NB4 (cell line): ENCODE measurements at regions not wholly inside any gene's neighbourhood (a gene's known extent, or its start where the extent isn't known, plus 50 kb on each side); places are given as distances from the start of the nearest gene placed in this dataset.

ENCODE experiments used
- CTCF ChIP-seq: IDR thresholded peaks from one replicate; pipeline ENCODE4 v1.5.1; 2012; ENCODE audit warnings: low read depth, low read length
- POLR2A ChIP-seq: IDR thresholded peaks from 2 replicates; pipeline ENCODE4 v1.6.1; 2011; ENCODE audit warnings: mild to moderate bottlenecking; ENCODE audit not compliant: insufficient read length; ENCODE audit errors: extremely low read depth

GRCh38 chr1:3999941-4000735, 100.1 kb upstream of the C1orf174 start:
- no peak for TF ChIP-seq CTCF
- no peak for TF ChIP-seq POLR2A
